ENCODE measurements at regions not wholly inside any gene's neighbourhood (a gene's known extent, or its start where the extent isn't known, plus 50 kb on each side); places are given as distances from the start of the nearest gene placed in this dataset.

GRCh38 chr14:97137705-97138104, 340.5 kb downstream of the VRK1 start:
- H3K27me3 Mint-ChIP-seq (ENCODE audit: insufficient read depth, unreplicated experiment), result peaks cover 4% of the 10 kb centered on the region
- H3K36me3 Mint-ChIP-seq (ENCODE audit: insufficient read depth, unreplicated experiment), result no peaks in the 10 kb centered on the region
- H3K27ac Mint-ChIP-seq (ENCODE audit: unreplicated experiment), result no peak overlapping the region
- intact Hi-C loops (cut with micrococcal nuclease; ENCODE audit: unreplicated experiment), result no loop called here
- no peak for DNase-seq
- Histone ChIP-seq H3K9me3 (no peaks in the 10 kb centered on the region), H3K4me3 (ENCODE audit: low read depth, low read length) (no peak overlapping the region), H3K27me3 (replicated peaks; ENCODE audit: control insufficient read depth, insufficient read depth, low read length) (no peaks in the 10 kb centered on the region), H3K4me1 (no peaks in the 10 kb centered on the region), H3K36me3 (ENCODE audit: control insufficient read depth, insufficient read depth, low read length) (no peaks in the 10 kb centered on the region)
- no peak for TF ChIP-seq CTCF (IDR thresholded peaks at IDR 0.05; ENCODE audit: insufficient read depth in 1 of 2, low read depth in 1 of 2, low read length in 1 of 2, severe bottlenecking in 1 of 2, unreplicated experiment in 1 of 2)
- H3K4me1 Mint-ChIP-seq (ENCODE audit: low read depth, unreplicated experiment), result no peaks in the 10 kb centered on the region
- ChIA-PET CTCF (no interaction called here), POLR2A (no interaction called here)
- BruUV-seq (replicated peaks), result no TSS peak
- no peak overlapping the region for H3K4me3 Mint-ChIP-seq (ENCODE audit: unreplicated experiment)
- peaks cover 22% of the 10 kb centered on the region for H3K9me3 Mint-ChIP-seq (ENCODE audit: unreplicated experiment)

GRCh38 chr14:97138801-97139200, 341.6 kb downstream of the VRK1 start:
- Mint-ChIP-seq H3K36me3 (ENCODE audit: insufficient read depth, unreplicated experiment) (no peaks in the 10 kb centered on the region), H3K9me3 (ENCODE audit: unreplicated experiment) (peaks cover 22% of the 10 kb centered on the region), H3K27ac (ENCODE audit: unreplicated experiment) (no peak overlapping the region), H3K4me3 (ENCODE audit: unreplicated experiment) (no peak overlapping the region), H3K4me1 (ENCODE audit: low read depth, unreplicated experiment) (no peaks in the 10 kb centered on the region), H3K27me3 (ENCODE audit: insufficient read depth, unreplicated experiment) (peaks cover 7% of the 10 kb centered on the region)
- ChIA-PET POLR2A (no interaction called here), CTCF (no interaction called here)
- Histone ChIP-seq H3K36me3 (ENCODE audit: control insufficient read depth, insufficient read depth, low read length) (no peaks in the 10 kb centered on the region), H3K4me1 (no peaks in the 10 kb centered on the region), H3K27me3 (replicated peaks; ENCODE audit: control insufficient read depth, insufficient read depth, low read length) (no peaks in the 10 kb centered on the region), H3K9me3 (no peaks in the 10 kb centered on the region), H3K4me3 (ENCODE audit: low read depth, low read length) (no peak overlapping the region)
- no peak for TF ChIP-seq CTCF (IDR thresholded peaks at IDR 0.05; ENCODE audit: insufficient read depth in 1 of 2, low read depth in 1 of 2, low read length in 1 of 2, severe bottlenecking in 1 of 2, unreplicated experiment in 1 of 2)
- no TSS peak for BruUV-seq (replicated peaks)
- no peak for DNase-seq
- intact Hi-C loops (cut with micrococcal nuclease; ENCODE audit: unreplicated experiment), result no loop called here

DNA sequence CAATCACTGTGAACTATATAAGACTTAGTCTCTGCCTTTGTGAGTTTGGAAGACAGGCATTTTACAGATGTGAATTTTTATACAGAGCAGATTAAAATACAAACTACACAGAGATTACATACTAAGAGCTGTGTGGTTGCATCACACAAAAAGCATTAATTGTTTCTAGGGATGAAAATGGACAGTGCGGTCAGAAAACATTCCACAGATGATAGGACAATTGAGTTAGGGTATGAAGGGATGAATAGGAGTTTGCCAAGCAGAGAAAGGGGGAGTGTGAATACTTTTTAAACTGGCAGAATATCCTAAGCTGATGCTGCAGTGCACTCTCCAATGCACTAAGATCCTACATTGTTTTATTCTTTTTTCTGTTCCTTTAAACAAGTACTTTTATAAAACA, 345.8 kb downstream of the VRK1 start:
- Mint-ChIP-seq H3K27ac (ENCODE audit: unreplicated experiment) (no peak overlapping the region), H3K27me3 (ENCODE audit: insufficient read depth, unreplicated experiment) (peaks cover 10% of the 10 kb centered on the region), H3K9me3 (ENCODE audit: unreplicated experiment) (no peaks in the 10 kb centered on the region), H3K4me3 (ENCODE audit: unreplicated experiment) (no peak overlapping the region), H3K36me3 (ENCODE audit: insufficient read depth, unreplicated experiment) (no peaks in the 10 kb centered on the region), H3K4me1 (ENCODE audit: low read depth, unreplicated experiment) (no peaks in the 10 kb centered on the region)
- H3K36me3 ChIP-seq (ENCODE audit: control insufficient read depth, insufficient read depth, low read length), result no peaks in the 10 kb centered on the region
- intact Hi-C loops (cut with micrococcal nuclease; ENCODE audit: unreplicated experiment), result no loop called here
- H3K4me3 ChIP-seq (ENCODE audit: low read depth, low read length), result no peak overlapping the region
- no peaks in the 10 kb centered on the region for H3K9me3 ChIP-seq
- ChIA-PET POLR2A (no interaction called here), CTCF (no interaction called here)
- TF ChIP-seq CTCF (IDR thresholded peaks at IDR 0.05; ENCODE audit: insufficient read depth in 1 of 2, low read depth in 1 of 2, low read length in 1 of 2, severe bottlenecking in 1 of 2, unreplicated experiment in 1 of 2), result no peak
- no peaks in the 10 kb centered on the region for H3K27me3 ChIP-seq (replicated peaks; ENCODE audit: control insufficient read depth, insufficient read depth, low read length)
- no TSS peak for BruUV-seq (replicated peaks)
- no peak for DNase-seq
- no peaks in the 10 kb centered on the region for H3K4me1 ChIP-seq

All from Caco-2 (cell line).